ENCODE measurements at regions not wholly inside any gene's neighbourhood (a gene's known extent, or its start where the extent isn't known, plus 50 kb on each side); places are given as distances from the start of the nearest gene placed in this dataset.

GRCh38 chr1:47527653-47528272, 89.9 kb downstream of the FOXD2 start:
- H3K36me3 ChIP-seq (ENCODE audit: low read depth, missing control alignments) = no peaks in the 10 kb centered on the region
- DNase-seq = no peak
- intact Hi-C loops (cut with DNase I; ENCODE audit: low total_unique reads) = no loop called here
- H3K9me3 ChIP-seq = no peaks in the 10 kb centered on the region
- no peak for TF ChIP-seq POLR2A (IDR thresholded peaks at IDR 0.05)
- TF ChIP-seq, protein P1, sequence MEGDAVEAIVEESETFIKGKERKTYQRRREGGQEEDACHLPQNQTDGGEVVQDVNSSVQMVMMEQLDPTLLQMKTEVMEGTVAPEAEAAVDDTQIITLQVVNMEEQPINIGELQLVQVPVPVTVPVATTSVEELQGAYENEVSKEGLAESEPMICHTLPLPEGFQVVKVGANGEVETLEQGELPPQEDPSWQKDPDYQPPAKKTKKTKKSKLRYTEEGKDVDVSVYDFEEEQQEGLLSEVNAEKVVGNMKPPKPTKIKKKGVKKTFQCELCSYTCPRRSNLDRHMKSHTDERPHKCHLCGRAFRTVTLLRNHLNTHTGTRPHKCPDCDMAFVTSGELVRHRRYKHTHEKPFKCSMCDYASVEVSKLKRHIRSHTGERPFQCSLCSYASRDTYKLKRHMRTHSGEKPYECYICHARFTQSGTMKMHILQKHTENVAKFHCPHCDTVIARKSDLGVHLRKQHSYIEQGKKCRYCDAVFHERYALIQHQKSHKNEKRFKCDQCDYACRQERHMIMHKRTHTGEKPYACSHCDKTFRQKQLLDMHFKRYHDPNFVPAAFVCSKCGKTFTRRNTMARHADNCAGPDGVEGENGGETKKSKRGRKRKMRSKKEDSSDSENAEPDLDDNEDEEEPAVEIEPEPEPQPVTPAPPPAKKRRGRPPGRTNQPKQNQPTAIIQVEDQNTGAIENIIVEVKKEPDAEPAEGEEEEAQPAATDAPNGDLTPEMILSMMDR (IDR thresholded peaks at IDR 0.05) = no peak
- peaks cover under 1% of the 10 kb centered on the region for H3K4me1 ChIP-seq
- no peak overlapping the region for H3K4me3 ChIP-seq
- H3K27ac ChIP-seq = no peak overlapping the region
- no peaks in the 10 kb centered on the region for H3K27me3 ChIP-seq
- 76 to 78% methylated on average over 7 of the region's 7 CpGs for WGBS, 2 donors

DNA sequence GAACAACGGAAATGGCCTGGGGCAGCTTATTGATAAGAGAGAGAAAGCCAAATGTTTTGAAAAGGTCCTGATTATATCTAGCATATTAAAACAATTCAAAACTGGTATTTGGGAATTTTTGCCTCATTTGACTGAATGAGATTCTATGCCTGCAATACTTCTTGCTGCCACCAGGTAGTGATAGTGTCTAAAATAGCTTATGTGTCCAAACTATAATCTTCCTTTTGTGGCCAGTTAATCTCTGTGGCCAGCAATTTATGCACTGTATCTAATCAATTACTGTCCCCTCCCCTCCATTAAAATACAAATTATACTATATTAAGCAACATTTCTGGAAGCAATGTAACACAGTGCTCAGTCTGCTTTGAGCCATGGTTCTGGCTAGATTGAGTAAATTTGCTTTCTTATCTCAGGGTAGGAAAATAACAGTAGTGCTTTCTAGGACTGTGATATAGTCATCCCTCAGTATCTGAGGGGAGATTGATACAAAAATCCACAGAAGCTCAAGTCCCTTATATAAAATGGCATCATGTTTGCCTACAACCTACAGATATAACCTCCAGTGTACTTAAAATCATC, 91.8 kb downstream of the FOXD2 start:
- Histone ChIP-seq H3K27me3 (no peaks in the 10 kb centered on the region), H3K36me3 (ENCODE audit: low read depth, missing control alignments) (no peaks in the 10 kb centered on the region), H3K4me3 (no peak overlapping the region), H3K27ac (no peak overlapping the region), H3K9me3 (no peaks in the 10 kb centered on the region), H3K4me1 (peaks cover 11% of the 10 kb centered on the region)
- no peak for DNase-seq
- TF ChIP-seq POLR2A (IDR thresholded peaks at IDR 0.05) = no peak
- TF ChIP-seq, protein P1 (IDR thresholded peaks at IDR 0.05) = peak; percentile 60 to 74 (median 67)
- intact Hi-C loops (cut with DNase I; ENCODE audit: low total_unique reads) = no loop called here
- 77% methylated on average over 1 of the region's 1 CpG for WGBS, 2 donors

DNA sequence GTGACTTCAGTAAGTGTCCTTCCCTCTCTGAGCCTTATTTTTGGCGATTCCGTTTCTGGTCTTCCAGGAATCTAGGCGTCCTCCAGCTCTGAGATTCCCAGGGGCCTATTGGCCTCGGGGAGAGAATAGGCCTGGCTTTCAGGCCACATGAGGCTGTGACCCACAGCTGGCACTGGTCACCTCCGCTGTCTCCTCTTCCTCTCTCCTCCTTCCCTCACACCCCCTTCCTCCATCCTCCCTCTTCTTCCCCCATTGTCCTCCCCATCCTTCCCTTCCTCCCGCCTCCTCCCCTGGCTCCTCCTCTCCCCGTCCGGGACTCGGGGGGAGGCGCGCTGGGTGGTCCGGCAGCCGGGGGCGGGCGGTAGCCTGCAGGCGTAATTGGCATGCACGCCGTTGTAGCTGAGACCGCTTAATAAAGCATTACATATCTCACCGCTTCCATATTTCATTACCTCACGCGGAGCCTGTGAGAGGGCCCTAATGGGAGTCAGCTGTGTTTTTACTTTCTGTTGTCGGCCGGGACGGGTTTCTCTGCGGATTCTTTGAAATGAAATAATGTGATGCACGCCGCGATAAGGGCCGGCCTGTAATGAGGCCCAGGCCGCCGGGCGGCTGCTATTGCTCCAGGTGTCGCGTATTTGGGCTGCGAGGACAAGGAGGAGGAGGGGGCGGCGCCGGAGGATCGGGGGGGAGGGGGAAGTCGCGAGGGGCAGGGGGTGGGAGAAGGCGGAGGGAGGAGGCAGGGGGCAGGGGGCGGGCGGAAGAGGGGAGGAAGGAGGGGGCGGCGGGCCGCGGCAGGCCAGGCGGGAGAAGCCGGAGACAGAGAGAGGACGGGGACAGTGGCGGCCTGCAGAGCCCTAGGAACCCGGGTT, 95.3 kb downstream of the FOXD2 start:
- TF ChIP-seq POLR2A (IDR thresholded peaks at IDR 0.05) = no peak
- TF ChIP-seq, protein P1 (IDR thresholded peaks at IDR 0.05) = no peak
- H3K4me3 ChIP-seq = peak overlapping the region; percentile 50 to 54
- peaks cover 11% of the 10 kb centered on the region for H3K4me1 ChIP-seq
- peak; percentile 70 for DNase-seq
- intact Hi-C loops (cut with DNase I; ENCODE audit: low total_unique reads) = no loop called here
- 5 to 6% methylated on average over 28 to 54 of the region's 54 CpGs for WGBS, 2 donors
- peak overlapping the region in 1 of 2 donors; percentile 31 for H3K27ac ChIP-seq
- no peaks in the 10 kb centered on the region for H3K27me3 ChIP-seq
- H3K36me3 ChIP-seq (ENCODE audit: low read depth, missing control alignments) = no peaks in the 10 kb centered on the region
- no peaks in the 10 kb centered on the region for H3K9me3 ChIP-seq

DNA sequence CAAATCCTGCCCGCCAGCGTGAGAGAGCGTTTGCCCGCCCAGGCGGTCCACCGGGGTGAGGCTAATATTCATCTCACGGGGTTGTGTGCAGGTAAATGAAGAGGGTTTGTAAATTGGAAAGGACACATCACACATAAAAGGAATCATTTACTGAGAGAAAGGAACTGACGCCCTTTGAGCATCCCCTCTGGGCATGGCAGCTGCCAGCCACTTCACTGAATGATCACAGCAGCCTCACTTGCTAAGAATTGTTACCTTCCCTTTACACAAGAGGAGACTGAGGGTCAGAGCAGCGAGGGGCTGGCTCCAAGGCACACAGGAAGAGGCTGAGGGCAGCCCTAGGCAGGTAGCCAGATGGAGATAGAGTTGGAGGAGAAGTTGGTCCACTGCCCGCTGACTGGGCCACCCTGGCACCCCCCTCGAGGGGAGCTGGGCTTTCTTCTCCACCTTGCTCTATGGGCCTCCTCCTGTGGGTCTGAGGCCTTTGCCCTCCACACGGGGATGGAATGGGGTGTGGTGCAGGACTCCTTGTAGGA, 96.0 kb downstream of the FOXD2 start:
- DNase-seq = no peak

More for the DNA sequence above, 96.0 kb downstream of the FOXD2 start:
- Histone ChIP-seq H3K36me3 (ENCODE audit: low read depth, missing control alignments) (no peaks in the 10 kb centered on the region), H3K27me3 (no peaks in the 10 kb centered on the region), H3K4me3 (peak overlapping the region; percentile 50 to 54), H3K9me3 (no peaks in the 10 kb centered on the region), H3K27ac (peak overlapping the region in 1 of 2 donors; percentile 31), H3K4me1 (peaks cover 11% of the 10 kb centered on the region)
- TF ChIP-seq, protein P1 (IDR thresholded peaks at IDR 0.05) = no peak
- TF ChIP-seq POLR2A (IDR thresholded peaks at IDR 0.05) = no peak
- 48 to 53% methylated on average over 12 of the region's 12 CpGs for WGBS, 2 donors
- intact Hi-C loops (cut with DNase I; ENCODE audit: low total_unique reads) = no loop called here
